OCI-LY7 (cell line): ENCODE measurements at regions not wholly inside any gene's neighbourhood (a gene's known extent, or its start where the extent isn't known, plus 50 kb on each side); places are given as distances from the start of the nearest gene placed in this dataset.

Experiments
- CTCF ChIP-seq: fragments of 200-600 bp; sonication (generic); conservative IDR thresholded peaks from 2 replicates; pipeline ENCODE4 v1.5.1; 2014; ENCODE audit warnings: mild to moderate bottlenecking, antibody characterized with exemption, low read length, moderate library complexity, mixed read lengths
- EZH2phosphoT487 ChIP-seq: fragments of 200-600 bp; sonication (generic); IDR thresholded peaks from 2 replicates; pipeline ENCODE4 v1.6.1; 2018; ENCODE audit warnings: low read depth, borderline replicate concordance, mild to moderate bottlenecking, mixed run types, antibody characterized with exemption, low read length, moderate library complexity, mixed read lengths

- no peak for TF ChIP-seq CTCF
- TF ChIP-seq EZH2phosphoT487, result no peak
Measured at GRCh38 chr11:134558916-134559601, 147.0 kb upstream of the B3GAT1 start.
